GM21390 (cell line): ENCODE measurements at regions not wholly inside any gene's neighbourhood (a gene's known extent, or its start where the extent isn't known, plus 50 kb on each side); places are given as distances from the start of the nearest gene placed in this dataset.

Experiments
- ATAC-seq: cut with Tn5 transposase; IDR thresholded peaks from one replicate; pipeline ENCODE4 v1.9.1; 2021; ENCODE audit not compliant: unreplicated experiment

DNA sequence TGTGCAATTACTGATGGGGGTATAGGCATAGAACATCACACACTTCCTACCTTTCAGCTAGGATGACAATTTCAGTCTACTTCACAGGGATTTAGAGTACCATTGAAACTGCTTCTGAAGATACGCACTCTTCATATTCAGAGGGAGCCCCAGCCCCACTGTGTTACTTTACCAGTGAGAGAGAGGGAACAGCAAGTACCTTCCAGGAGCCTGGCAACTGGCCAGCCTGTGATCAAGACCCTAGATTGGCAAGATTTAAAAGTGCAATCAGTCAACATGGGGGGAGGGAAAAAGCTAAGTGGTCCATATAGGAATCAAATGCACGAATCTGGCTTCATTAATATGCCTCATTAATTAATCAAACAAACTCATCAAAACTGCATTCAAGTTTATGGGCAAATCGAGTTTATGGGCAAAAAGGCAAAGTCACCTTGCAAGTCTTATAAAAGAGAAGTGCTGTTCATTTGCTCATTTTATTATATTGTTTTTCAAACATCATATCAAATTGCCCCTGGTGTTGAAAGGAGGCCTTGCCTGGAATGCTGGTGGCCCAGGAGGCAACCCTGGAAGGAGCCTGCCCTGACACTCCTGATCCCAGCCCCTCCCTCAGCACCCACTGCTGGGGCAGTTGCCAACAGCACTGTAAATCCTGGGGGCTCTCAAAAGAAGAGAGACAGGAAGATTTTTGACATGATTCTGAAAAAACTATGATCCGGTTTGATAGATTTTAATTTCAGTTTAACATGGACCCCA lies 184.9 kb upstream of the DPT start:
- no peak for ATAC-seq

DNA sequence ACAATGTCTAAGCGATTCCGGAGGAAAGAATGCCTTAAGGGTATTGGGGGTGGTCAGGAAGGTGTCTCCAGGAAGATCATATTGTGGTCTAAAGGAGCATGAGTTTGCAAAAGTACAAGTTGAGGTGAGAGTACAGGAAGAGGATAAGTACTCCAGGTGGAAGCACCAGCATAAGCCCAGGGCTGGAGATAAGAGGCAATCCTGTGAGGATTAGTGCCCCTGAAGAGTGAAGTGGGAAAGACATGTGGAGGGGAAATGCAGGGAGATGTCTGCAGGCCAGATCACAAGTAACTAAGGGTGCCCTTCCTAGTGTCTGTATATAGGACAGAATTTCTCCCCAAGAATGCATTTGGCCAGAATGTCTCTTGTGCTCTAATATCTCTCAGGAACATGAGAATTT lies 188.3 kb upstream of the DPT start:
- no peak for ATAC-seq

DNA sequence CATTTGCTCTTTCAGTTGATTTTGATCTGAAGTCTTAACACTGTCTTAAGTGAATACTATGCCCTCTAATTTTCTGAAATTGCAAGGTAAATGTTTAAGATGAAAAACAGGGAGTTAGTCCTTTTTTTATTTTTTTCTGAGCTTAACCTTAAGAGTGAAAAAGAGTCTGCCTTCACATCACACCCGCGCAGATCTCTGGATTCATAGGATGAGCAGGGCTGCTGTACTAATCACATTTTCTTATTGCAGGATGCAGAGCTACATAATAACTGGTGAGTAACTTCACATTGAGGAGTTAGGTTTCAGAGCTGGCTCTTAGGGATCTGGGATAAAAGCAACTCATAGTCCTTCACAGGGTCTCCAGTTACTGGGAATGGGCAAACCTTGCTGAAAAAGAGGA lies 188.7 kb upstream of the ATP1B1 start:
- ATAC-seq, result no peak

DNA sequence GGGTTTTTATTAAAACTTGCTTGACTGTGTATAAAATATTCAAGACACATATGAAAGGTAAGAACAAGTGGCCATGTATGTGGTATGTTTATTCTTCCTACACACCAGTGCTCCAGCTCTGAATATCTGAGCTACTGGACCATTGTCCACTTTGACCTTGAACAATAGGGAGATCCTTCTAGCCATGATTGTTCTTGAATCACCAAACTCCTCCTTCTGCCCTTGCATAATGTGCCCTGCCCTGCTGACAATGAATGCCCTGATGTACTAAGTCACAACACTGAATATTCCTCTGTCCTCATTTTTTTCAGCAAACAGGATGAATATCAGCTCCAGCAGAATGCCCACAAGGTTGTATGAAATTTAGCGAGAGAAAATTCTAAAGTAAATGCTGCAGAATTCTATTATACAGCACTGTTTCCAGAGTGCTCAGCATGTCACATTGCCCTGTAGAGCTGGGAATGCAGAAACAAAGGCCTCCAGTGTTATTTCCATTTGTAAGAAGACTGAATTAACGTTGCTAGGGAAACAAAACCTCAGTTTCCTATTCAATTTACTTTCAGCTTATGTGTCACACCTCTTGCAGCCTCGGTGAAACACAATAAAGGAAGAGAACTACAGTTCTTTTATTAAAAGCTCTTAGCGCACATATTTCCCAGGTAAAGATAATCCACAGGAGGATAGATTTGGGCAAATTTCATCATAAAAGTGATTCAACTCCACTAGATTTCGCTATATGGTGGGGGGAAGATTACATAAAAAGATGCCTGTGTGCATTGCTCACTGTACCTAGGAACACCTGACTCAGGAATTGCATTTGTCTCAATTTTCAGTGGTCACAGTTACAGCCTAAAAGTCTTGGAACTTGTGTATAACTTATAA lies 187.4 kb upstream of the ATP1B1 start:
- no peak for ATAC-seq

DNA sequence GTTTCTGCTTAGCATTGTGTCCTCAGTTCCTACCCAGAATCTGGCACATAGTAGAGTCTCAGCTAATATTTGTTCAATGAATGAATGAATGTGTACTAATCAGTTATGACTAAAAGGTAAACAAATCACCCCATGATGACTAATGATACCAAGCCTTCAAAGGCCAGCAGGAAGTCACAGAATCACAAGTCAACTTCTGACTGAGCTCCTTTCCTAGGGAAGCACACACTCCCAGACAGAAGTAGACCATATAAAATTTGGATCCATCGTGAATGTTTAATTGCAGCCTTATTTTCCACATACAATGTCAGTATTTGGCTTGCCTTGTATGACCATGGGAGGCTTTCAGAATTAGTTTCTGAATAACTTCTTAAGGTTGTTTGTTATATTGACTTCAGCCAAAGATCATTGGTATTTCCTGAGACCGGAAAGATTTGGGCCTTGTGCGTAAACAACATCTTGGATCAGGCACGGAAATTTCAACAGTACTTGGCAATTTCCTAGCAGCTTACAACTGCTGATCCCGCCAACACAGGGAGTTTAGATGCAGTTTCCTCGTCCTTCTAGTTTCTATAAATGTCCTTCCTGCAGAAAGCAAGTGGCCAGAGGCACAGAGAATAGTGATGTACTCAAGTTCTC lies 185.9 kb upstream of the ATP1B1 start:
- ATAC-seq, result no peak

DNA sequence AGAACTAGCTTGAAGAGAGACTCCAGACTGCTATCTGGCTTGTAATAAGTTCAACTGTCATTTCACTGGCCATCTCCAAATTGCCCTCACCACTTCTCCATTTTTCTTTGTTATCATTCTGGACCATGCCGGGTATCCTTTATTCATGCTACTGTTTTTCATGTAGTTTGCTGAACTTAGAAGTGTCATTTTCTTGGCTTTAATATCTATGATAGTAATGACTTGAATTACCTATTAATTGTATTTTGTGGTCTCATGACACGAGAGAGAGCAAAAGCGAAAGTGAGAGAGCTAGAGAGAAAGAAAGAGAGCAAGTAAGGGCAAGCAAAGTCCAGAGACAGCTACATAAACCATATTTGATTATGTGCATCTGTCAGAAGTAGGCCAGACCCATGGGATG lies 184.9 kb upstream of the ATP1B1 start:
- ATAC-seq, result peak; percentile 82

DNA sequence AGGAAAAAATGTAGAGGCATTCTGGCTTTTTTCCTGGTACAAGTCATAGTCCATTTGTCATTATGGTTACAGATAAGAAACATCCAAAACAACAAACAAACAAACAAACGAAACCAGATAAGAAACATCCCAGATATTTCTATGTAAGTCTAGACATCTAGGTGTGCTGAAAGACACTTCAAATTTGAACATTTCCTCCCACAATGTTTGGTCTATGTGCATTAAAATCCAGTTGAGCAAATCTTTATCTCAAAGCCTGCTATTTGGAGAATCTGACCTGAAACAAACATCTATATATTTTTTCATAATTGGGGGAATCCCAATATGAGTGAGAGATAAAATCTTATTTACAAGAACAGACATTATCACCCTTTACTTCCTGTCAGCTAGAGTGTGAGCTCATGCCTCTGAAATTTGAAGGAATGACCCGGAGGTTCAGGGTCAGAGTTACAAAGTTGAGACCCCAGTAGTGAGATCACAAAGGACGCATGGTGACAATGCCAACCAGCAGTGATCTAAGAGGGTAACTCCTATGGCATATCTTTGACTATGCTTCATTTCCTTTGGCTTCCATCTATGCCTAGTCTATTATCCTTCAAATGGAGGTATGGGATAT lies 182.9 kb upstream of the ATP1B1 start:
- no peak for ATAC-seq

DNA sequence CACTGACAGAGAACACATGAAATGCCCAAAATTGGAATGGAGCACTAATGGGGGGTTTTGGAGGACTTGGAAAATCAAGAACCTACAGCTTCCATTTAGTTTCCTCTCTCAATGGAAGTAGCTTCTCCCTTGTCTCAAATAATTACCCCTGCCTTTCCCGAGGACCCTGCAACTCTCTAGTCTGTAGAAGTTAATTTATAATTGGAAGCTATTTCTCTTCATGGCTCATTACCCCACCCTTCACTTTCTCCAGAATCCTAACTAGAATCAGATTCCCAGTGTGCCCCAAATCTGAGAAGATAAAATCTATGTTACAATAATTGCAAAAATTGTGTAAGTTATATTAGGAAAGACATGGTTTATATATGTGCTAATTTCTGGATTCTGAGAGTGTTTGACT lies 181.5 kb upstream of the ATP1B1 start:
- no peak for ATAC-seq

DNA sequence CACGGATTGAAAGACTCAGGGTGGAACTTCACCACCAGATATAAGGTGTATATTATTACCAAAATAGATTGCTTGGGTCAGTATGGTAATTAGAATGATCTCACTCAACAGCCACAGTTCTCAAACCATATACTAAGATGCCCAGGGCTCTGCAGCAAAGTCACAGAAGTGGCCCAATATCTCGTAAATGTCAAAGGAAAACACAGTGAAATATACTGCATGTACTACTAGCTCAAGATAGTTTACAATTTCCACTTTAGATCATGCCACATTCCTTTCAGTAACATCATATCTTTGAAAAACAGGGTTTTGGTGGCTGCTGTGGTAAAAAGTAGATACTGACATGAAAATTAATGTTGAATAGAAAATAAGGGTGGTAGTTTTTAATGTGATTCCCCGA lies 180.3 kb upstream of the ATP1B1 start:
- ATAC-seq, result no peak

DNA sequence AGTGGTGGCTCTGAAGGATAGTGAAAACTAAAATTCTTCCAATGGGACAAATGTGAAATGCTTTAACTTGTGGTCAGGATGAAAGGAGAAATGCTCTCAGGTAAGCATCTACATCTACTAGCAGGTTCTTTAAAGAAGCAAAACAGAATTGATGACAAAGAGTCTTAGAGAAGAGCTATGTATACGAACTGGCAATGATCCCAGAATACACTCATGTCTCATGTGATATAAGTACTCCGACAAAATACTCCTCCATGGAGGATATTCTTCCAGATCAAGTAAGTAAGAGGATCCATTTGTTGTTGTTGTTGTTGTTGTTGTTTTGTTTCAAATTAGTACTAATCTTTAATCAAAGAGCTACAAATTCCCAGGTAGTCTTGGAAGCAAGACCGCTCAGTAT lies 174.0 kb upstream of the ATP1B1 start:
- ATAC-seq, result no peak

DNA sequence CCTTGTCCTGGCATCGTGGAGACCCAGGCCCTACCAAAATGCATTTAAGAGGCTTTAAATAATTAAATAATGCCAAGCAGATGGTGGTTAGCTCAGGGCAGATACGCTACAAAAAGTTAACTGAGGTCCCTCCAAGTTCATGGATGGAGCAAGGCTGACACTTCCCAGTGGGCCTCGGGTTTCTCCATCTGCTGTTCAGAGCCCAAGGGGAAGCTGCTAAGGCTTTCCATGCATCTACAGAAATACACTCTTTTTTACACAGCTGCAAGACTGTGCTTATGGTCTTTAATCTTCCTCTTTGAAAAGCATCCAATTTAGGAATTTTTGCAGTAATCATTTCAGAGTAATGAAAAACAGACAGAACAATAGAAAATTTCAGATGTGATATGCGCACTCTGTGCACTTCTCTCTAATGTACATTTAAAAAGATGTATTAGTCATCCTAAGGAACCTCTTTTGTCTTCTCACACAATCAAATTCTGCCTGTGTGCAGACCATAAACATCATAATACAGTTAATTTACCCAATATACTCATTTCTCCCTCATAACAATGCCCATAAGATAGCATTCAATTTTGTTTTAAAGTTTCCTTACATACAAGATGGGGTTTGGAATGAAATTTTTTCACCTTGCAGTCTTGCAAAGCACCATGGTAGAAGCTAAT lies 173.2 kb upstream of the ATP1B1 start:
- ATAC-seq, result no peak

DNA sequence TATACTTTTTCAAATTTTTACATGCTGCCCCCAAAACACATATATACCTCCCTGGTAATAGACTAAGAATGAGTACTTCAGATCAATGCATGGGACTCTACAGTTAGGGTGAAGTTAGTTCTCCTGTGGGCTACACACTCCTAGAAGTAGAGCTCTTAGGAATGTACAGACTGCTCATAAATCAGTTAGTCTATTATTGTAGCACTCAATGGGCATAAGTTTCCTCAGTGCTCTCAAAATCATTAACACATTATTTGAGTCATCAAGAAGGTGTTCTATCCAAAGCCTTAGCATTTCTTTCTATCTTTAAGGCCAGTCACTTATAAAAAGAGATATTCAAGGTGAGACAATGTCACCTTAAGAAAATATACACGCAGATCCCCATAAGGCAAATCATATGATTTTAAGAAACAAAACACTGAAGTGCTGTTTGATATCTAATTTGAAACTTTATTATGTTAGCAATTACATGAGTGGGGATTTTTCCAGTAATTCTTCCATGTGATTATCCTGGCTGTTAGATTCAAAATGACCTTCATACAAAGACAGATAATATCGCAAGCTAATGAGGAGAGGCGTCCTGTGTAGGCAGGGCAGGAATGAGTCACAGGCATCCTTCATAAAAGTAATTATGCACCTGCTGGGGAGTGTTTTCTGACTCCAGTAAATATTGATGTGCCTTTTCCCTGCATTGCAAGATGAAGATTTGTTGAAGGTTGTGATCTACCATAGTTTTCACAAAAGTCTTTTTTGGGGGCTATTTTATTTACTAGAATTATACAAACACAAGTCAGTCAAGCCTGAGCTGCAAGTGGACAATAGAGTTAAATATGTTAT lies 167.2 kb upstream of the ATP1B1 start:
- ATAC-seq, result no peak

DNA sequence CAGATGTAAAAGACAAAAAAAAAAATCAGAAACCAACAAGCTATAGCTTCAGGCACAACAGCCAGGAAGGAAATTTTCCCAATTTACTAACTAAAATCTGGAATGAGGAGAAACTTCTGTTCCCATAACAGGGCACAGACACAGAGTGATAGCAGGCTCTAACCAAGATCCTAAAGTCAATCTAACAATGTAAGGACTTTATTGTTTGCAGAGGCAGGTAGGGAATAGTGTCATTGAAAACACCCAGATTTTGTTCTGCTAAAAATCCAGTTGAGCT lies 166.6 kb upstream of the ATP1B1 start:
- no peak for ATAC-seq

DNA sequence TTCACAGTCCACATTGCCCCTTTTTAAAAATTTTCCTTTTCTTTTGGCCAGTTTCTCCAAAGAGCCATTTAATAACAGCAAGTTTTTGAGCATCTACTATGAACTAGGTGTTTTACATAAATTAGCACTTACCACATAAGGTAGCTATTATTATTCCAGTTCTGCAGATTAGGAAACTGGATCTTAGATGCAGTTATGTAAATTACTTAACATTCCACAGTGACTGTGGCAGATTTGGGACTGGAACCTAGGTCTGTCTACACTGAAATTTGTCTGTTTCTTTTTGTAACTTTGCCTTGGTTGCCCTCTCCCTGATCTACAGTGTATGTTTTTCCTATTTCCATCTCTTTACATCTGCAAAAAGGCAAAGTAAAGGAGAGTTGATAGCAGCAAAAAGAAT lies 164.8 kb upstream of the ATP1B1 start:
- no peak for ATAC-seq

DNA sequence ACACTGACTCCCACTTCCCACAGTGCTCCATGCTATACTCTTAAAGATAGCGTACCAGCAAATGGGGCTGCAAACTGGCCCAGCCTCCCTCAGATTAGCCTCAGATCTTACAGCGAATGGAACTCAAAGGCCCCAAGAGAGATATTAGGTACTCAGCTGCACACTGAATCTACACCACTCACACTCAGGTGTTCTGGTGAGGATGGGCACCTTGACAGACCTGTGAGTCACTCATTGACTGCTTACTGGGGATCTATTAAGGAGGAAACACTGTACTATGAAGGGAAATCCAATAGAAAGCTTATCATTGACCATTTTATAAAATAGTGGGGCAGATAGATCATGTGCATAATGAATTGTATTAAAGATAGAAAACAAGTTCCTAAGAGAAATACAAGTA lies 164.3 kb upstream of the ATP1B1 start:
- no peak for ATAC-seq

DNA sequence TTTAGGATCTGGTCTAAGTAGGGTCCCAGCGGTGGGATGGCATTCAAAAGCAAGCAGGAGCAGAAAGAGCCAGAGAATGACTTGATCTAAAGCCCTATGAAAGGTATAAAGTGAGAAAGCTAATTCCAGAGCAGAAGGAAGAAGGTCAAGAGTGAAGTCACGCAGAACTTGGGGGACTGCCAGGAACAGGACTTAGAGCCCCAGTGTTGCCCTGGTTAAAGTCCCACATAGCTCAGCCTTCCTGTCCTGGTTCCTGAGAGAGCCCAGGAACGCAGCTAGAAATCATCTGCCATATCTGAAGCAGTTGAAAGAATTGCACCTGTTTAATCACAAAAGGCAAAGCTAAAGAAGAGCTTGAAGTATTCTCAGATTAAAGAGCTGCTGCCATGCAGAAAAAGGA lies 160.6 kb upstream of the ATP1B1 start:
- no peak for ATAC-seq

DNA sequence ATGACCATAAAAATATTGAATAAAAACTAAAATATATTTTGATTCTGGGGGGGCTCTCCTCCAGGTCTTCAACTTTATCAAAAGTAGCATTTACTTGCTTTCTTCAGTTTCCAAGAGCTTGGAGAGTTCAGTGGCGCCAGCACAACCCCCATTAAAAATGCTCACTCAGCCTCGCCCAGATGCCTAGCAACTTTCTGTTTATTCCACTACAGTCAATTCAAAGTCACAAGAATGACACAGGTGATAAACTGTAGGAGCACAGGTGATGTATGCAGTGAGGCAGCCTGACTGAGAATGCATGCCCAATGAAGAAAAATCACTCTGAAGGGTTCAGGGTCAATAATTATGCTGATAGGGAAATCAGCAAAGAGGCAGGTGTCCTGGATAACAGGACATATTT lies 159.4 kb upstream of the ATP1B1 start:
- no peak for ATAC-seq

DNA sequence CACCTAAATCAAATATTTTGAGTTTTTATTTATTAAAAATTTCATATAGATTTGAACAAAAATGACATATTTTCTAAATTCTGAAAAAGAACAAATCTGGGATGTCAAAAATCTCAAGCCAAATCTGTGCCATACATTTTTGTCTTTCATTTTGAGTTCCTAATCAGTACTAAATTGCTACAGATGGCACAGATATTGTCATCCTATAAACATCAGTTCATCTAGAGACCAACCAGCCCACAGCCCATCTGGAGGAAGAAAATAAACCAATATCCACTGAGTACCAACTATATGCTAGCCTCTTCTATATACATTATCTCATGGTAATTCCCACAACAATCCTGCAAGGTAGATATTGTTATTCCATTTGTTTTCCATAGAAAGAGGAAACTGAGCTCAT lies 156.8 kb upstream of the ATP1B1 start:
- no peak for ATAC-seq

DNA sequence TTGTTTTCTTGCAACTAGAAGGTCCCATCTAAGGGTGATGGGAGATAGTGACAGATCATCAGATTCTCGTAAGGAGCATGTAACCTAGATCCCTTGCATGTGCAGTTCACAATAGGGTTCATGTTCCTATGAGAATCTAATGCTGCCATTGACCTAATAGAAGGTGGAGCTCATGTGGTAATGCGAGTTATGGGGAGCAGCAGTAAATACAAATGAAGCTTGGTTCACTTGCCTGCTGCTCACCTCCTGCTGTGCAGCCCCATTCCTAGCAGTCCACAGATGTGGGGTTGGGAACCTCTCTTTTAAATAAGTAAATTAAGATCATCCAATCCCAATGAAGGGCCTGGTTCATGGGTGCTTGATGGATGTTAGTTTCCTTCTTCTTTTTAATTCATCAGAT lies 148.7 kb upstream of the ATP1B1 start:
- no peak for ATAC-seq

DNA sequence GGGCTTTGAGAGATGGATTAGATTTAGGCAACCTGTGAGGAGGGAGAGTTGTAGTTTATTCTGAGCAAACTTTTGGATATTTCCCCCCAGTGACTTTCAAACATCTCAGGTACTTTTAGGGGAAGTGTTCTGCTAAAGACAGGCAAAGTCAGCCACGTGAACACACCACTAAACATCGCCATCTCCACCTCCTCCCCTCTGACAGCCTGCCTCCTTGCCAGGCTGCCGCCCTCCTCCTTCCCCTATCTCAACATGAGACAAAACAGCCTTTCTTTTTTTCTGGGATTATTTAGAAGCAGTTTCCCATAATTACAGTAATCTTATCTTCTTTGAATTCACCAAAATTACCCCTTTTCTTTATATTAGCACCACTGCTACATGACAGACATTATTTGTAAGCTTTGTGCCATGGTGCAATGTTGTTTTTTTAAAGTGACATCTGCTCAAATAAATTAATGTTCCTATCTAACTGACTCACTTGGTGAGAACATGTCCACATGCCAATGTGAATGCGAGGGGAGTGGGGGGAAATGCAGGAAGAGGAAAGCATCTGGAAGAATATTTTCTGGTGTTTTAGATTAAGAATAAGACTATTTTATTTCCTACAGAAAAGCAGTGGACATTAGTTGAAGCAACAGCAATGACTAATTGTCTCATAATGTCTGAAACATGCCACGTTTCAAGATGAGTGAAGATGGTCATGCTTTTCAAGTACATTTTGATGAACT lies 147.8 kb upstream of the ATP1B1 start:
- ATAC-seq, result no peak
